ENCODE measurements at regions not wholly inside any gene's neighbourhood (a gene's known extent, or its start where the extent isn't known, plus 50 kb on each side); places are given as distances from the start of the nearest gene placed in this dataset.

GRCh38 chr4:123878976-123879375, 482.4 kb downstream of the SPRY1 start:
- TF ChIP-seq CTCF (IDR thresholded peaks at IDR 0.05) (no peak), POLR2A (IDR thresholded peaks at IDR 0.05) (no peak), POLR2AphosphoS5 (IDR thresholded peaks at IDR 0.05) (no peak)

Measured in upper lobe of left lung (tissue), 4 donors.